ENCODE measurements at regions not wholly inside any gene's neighbourhood (a gene's known extent, or its start where the extent isn't known, plus 50 kb on each side); places are given as distances from the start of the nearest gene placed in this dataset.

DNA sequence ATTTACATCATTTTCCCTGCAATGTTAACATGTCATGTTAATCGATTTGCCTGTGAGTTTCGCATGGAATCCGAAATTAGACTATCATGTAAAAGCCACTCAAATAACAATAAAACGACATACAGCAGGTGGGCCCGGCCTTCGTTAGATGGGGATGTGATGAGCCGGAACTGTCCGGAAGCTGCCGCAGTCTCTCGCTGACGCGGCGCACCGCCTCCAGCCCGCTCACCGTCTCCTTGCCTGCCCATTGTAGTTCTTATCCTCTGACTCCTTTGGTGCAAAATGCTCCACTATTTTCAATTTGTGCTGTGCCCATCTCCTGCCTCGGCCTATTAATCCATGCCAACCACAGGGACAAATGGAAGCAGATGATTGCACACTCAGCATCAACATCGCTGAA is 877.5 kb upstream of the TENM3 start:
- no peak overlapping the region for H3K27ac ChIP-seq
- H3K36me3 ChIP-seq (ENCODE audit: insufficient read depth), result no peaks in the 10 kb centered on the region
- no peak overlapping the region for H3K9ac ChIP-seq
- H3K4me3 ChIP-seq (IDR thresholded peaks at IDR 0.05; ENCODE audit: insufficient read depth, low read depth, low read length), result no peak overlapping the region
- H2AFZ ChIP-seq (ENCODE audit: low read depth), result no peak overlapping the region
- no peaks in the 10 kb centered on the region for H3K27me3 ChIP-seq (ENCODE audit: insufficient read depth, low read depth)
- no peaks in the 10 kb centered on the region for H3K4me1 ChIP-seq (ENCODE audit: low read depth, poor library complexity, severe bottlenecking)
- H4K20me1 ChIP-seq (ENCODE audit: insufficient read depth), result no peaks in the 10 kb centered on the region
- no peaks in the 10 kb centered on the region for H3K79me2 ChIP-seq (ENCODE audit: insufficient read depth, low read depth)
- TF ChIP-seq, protein P1, sequence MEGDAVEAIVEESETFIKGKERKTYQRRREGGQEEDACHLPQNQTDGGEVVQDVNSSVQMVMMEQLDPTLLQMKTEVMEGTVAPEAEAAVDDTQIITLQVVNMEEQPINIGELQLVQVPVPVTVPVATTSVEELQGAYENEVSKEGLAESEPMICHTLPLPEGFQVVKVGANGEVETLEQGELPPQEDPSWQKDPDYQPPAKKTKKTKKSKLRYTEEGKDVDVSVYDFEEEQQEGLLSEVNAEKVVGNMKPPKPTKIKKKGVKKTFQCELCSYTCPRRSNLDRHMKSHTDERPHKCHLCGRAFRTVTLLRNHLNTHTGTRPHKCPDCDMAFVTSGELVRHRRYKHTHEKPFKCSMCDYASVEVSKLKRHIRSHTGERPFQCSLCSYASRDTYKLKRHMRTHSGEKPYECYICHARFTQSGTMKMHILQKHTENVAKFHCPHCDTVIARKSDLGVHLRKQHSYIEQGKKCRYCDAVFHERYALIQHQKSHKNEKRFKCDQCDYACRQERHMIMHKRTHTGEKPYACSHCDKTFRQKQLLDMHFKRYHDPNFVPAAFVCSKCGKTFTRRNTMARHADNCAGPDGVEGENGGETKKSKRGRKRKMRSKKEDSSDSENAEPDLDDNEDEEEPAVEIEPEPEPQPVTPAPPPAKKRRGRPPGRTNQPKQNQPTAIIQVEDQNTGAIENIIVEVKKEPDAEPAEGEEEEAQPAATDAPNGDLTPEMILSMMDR (conservative IDR thresholded peaks at IDR 0.05; ENCODE audit: low read depth, low read length), result no peak
- no peak overlapping the region for H3K4me2 ChIP-seq

DNA sequence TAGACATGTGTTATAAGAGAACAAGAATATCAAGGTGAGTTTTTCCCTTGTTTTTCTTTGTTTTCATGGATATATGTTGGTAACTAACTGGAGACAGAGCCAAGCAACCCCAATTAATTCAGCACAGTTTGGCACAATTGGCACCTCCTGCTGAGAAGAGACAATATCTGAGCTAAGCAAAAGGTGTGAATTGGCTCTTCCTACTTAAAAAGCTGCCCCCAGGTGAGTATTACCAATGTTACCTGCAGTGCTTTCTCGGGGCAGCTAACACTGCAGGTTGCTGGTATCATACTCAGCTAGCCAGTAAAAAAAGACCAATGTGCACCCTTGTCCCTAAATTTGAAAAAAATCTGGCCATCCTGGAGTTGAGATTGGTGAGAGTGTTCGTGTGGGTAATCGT is 871.2 kb upstream of the TENM3 start:
- H3K4me3 ChIP-seq (IDR thresholded peaks at IDR 0.05; ENCODE audit: insufficient read depth, low read depth, low read length), result no peak overlapping the region
- no peak overlapping the region for H3K4me2 ChIP-seq
- no peak overlapping the region for H2AFZ ChIP-seq (ENCODE audit: low read depth)
- H3K27ac ChIP-seq, result no peak overlapping the region
- no peaks in the 10 kb centered on the region for H3K27me3 ChIP-seq (ENCODE audit: insufficient read depth, low read depth)
- H3K79me2 ChIP-seq (ENCODE audit: insufficient read depth, low read depth), result no peaks in the 10 kb centered on the region
- no peak overlapping the region for H3K9ac ChIP-seq
- no peaks in the 10 kb centered on the region for H3K4me1 ChIP-seq (ENCODE audit: low read depth, poor library complexity, severe bottlenecking)
- no peaks in the 10 kb centered on the region for H4K20me1 ChIP-seq (ENCODE audit: insufficient read depth)
- H3K36me3 ChIP-seq (ENCODE audit: insufficient read depth), result no peaks in the 10 kb centered on the region
- TF ChIP-seq, protein P1 (conservative IDR thresholded peaks at IDR 0.05; ENCODE audit: low read depth, low read length), result no peak

DNA sequence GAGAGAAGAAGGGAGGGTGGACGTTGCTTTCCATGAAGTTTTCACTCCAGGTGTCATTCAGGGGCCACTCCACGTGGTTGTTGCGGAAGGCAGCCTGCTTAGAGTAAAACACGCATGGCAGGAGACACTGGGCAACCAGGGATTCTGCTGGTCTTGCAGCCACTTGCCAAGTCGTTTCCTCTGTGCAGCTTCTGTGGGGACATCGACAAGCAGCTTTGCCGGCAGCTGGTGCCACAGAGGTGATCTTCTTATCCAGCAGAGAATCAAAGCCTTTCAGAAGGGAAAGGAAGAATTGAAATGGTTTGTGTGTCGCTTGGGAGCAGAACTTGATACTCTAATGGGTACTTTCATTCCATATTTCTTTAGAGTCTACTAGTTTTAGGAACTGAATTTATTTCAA is 867.1 kb upstream of the TENM3 start:
- H3K27me3 ChIP-seq (ENCODE audit: insufficient read depth, low read depth), result no peaks in the 10 kb centered on the region
- no peak overlapping the region for H3K4me2 ChIP-seq
- no peak overlapping the region for H3K27ac ChIP-seq
- TF ChIP-seq, protein P1 (conservative IDR thresholded peaks at IDR 0.05; ENCODE audit: low read depth, low read length), result no peak
- no peaks in the 10 kb centered on the region for H4K20me1 ChIP-seq (ENCODE audit: insufficient read depth)
- no peaks in the 10 kb centered on the region for H3K4me1 ChIP-seq (ENCODE audit: low read depth, poor library complexity, severe bottlenecking)
- no peak overlapping the region for H3K4me3 ChIP-seq (IDR thresholded peaks at IDR 0.05; ENCODE audit: insufficient read depth, low read depth, low read length)
- no peaks in the 10 kb centered on the region for H3K36me3 ChIP-seq (ENCODE audit: insufficient read depth)
- no peaks in the 10 kb centered on the region for H3K79me2 ChIP-seq (ENCODE audit: insufficient read depth, low read depth)
- H3K9ac ChIP-seq, result no peak overlapping the region
- no peak overlapping the region for H2AFZ ChIP-seq (ENCODE audit: low read depth)

DNA sequence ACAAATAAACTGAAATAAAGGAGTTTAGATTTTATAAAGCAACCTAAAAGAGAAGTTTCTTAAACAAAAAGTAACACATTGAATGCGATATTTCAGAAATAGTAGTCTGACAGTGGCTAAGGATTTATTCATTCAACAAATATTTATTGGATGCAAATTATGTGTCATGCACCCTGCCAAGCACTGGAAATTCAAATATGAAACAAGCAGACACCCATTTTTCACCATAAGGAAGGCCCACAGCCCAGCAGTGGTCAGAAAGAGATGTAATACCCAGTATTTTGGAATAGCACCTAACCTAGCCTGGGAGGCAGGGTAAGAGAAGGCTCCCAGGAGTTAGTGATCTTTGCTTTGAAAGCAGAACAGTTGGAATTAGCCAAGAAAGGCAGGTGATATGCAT is 855.1 kb upstream of the TENM3 start:
- TF ChIP-seq, protein P1 (conservative IDR thresholded peaks at IDR 0.05; ENCODE audit: low read depth, low read length), result no peak
- Histone ChIP-seq H3K27ac (no peak overlapping the region), H3K36me3 (ENCODE audit: insufficient read depth) (no peaks in the 10 kb centered on the region), H3K27me3 (ENCODE audit: insufficient read depth, low read depth) (no peaks in the 10 kb centered on the region), H3K9ac (no peak overlapping the region), H3K79me2 (ENCODE audit: insufficient read depth, low read depth) (no peaks in the 10 kb centered on the region), H3K4me1 (ENCODE audit: low read depth, poor library complexity, severe bottlenecking) (no peaks in the 10 kb centered on the region), H2AFZ (ENCODE audit: low read depth) (no peak overlapping the region), H4K20me1 (ENCODE audit: insufficient read depth) (no peaks in the 10 kb centered on the region), H3K4me3 (IDR thresholded peaks at IDR 0.05; ENCODE audit: insufficient read depth, low read depth, low read length) (no peak overlapping the region), H3K4me2 (no peak overlapping the region)

DNA sequence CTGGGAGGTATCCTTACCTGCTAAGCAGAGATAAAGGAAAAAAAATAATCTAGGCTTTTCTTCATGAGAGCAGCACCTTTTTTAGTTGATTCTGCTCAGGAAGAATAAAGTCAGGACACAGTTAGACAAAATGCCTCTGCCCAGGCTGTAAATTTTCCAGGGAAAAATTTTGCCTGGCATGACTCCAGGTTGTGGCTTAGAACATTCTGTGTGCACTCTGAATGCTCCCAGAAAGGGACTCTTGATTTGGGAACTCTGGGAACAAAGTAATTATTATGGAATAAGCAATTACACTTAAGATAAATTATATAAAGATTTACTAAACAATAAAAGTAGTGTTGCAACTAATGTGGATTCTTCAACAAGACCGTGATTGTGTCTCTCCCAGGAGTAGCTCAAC is 826.2 kb upstream of the TENM3 start:
- TF ChIP-seq, protein P1 (conservative IDR thresholded peaks at IDR 0.05; ENCODE audit: low read depth, low read length), result no peak
- no peak overlapping the region for H3K4me2 ChIP-seq
- H3K27me3 ChIP-seq (ENCODE audit: insufficient read depth, low read depth), result no peaks in the 10 kb centered on the region
- no peaks in the 10 kb centered on the region for H3K79me2 ChIP-seq (ENCODE audit: insufficient read depth, low read depth)
- no peaks in the 10 kb centered on the region for H3K36me3 ChIP-seq (ENCODE audit: insufficient read depth)
- no peak overlapping the region for H3K4me3 ChIP-seq (IDR thresholded peaks at IDR 0.05; ENCODE audit: insufficient read depth, low read depth, low read length)
- H3K9ac ChIP-seq, result no peak overlapping the region
- no peaks in the 10 kb centered on the region for H4K20me1 ChIP-seq (ENCODE audit: insufficient read depth)
- H2AFZ ChIP-seq (ENCODE audit: low read depth), result no peak overlapping the region
- no peak overlapping the region for H3K27ac ChIP-seq
- H3K4me1 ChIP-seq (ENCODE audit: low read depth, poor library complexity, severe bottlenecking), result no peaks in the 10 kb centered on the region

All from KMS-11 (cell line).